Adipose tissue (tissue), 3 donors: ENCODE measurements at regions not wholly inside any gene's neighbourhood (a gene's known extent, or its start where the extent isn't known, plus 50 kb on each side); places are given as distances from the start of the nearest gene placed in this dataset.

Source experiments
- H3K27ac ChIP-seq: one replicate; pipeline ENCODE4 v1.5.1; 2013; ENCODE audit warnings: low read depth, low read length
- WGBS, 3 donors: extraction: QIAGEN DNeasy Blood & Tissue Kit; methylation state at CpG; one replicate each; pipeline ENCODE4 v1.1.7; 2013; 5-methylcytosine and 5-hydroxymethylcytosine counted together
- donor health status: healthy with polysubstance abuse.
- donor health status: Bipolar disorder and iron deficiency.
- donor health status: healthy.

GRCh38 chr1:208634346-208635140 lies 390.4 kb upstream of the PLXNA2 start:
- H3K27ac ChIP-seq, result no peak overlapping the region
- 77 to 78% (median 78%) methylated on average over 5 of the region's 5 CpGs for WGBS, 3 donors

DNA sequence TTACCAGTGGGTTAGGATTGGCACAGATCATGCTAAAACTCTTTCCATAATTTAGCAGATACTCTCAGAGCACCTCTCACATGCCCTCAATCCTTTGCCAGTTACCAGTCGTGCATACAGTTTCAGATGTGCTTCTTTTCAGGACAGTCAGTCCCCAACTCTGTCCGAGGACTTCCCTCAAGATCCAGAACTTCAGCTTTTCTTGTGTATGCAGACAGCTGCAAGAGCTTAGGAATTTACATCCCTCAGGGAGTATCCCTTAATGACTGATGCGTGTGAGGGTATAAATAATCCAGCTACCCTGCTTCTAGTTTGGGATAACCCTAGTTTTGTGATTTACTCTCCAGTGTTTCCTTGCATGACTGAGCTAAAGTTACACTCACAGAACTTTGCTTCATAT lies 393.0 kb upstream of the PLXNA2 start:
- no peak overlapping the region for H3K27ac ChIP-seq

DNA sequence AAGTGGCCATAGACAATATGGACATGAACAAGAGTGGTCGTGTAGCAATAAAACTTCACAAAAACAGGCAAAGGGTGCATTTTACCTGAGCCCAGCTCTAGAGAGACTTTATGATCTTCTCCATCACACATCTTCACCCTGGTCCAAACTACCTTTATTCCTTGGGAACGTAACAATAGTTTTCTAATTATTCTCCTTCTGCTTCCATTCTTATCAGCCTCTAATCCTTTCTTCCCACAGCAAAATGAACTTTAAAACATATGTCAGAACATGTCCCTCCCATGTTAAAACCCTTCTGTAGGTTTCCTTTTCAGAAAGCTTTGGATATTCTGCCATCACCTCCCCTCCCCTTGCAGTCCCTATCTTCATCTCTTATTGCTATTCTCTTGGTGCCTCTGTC lies 395.2 kb upstream of the PLXNA2 start:
- WGBS, 3 donors, result 83 to 95% (median 89%) methylated on average over 2 of the region's 2 CpGs
- no peak overlapping the region for H3K27ac ChIP-seq

More for the DNA sequence above, 393.0 kb upstream of the PLXNA2 start:
- WGBS, 3 donors, result 45 to 62% (median 60%) methylated on average over 3 of the region's 3 CpGs

GRCh38 chr1:208640295-208640694 lies 396.1 kb upstream of the PLXNA2 start:
- no peak overlapping the region for H3K27ac ChIP-seq
- 63 to 94% (median 85%) methylated on average over 5 of the region's 5 CpGs for WGBS, 3 donors

DNA sequence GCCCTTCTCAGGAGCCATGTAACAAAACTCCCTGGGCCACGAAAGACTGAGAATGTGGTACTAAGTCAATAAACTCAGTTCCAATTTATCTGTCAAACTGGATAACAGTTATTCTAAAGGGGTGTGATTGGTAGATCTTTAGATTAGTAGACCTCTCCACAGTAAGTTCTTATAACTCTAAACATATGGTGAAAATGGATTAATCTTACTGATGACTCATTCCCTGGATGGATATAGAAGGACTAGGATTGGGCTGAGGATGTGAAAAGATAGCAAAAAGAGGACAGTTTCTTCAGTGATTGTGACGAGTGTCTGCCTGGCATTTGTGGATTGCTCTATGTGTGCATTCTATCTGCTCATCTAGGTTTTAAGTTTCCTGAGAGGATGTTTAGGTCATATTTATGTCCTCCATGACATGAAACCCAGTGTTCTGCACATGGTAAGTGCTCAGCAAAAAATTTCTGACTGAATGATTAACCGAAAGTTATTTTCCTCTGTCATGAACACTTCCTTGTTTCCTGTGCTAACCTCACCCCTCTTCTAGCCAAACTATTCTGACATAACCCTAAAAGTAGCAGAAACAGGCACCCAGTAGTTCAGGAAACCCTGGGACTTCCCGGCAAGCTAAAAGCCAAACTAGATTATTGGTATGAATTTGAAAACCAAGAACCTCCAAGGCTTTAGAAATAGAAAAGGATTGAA lies 397.5 kb upstream of the PLXNA2 start:
- 73 to 84% (median 81%) methylated on average over 4 of the region's 4 CpGs for WGBS, 3 donors
- no peak overlapping the region for H3K27ac ChIP-seq

DNA sequence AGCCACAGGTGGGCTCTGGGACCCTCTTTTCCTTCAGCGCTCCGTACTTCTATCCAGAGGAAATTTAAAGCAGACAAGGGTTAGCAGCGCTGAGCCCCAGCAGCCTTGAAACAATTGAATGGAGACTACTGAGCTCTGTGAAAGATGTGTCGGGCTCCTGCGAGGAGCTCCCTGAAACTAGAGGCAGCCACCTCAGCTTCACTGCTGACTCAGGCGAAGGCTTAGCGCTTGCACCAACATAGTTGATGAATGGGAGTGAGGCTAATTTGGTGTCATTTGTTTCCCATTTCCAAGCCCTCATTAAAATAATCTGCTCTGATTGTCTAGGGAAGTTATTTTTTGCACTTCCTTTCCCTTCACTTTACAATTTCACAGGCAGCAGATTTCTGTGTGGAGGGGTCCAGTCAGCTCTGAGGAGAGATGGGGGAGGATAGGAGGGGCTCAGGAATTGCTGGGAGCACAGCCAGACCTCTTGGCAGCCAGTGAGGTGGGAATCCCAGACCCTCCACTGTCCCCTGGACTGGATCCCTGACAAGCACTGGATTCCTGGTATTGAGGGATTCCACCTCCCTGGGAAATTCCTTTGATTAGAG lies 398.9 kb upstream of the PLXNA2 start:
- 58 to 70% (median 60%) methylated on average over 7 of the region's 7 CpGs for WGBS, 3 donors

GRCh38 chr1:208644401-208645160 lies 400.4 kb upstream of the PLXNA2 start:
- H3K27ac ChIP-seq, result no peak overlapping the region
- WGBS, 3 donors, result 38 to 78% (median 57%) methylated on average over 2 of the region's 2 CpGs

More for the DNA sequence above, 398.9 kb upstream of the PLXNA2 start:
- no peak overlapping the region for H3K27ac ChIP-seq

GRCh38 chr1:208646431-208646830 lies 402.2 kb upstream of the PLXNA2 start:
- no peak overlapping the region for H3K27ac ChIP-seq
- WGBS, 3 donors, result 80 to 95% (median 86%) methylated on average over 2 of the region's 2 CpGs

- H3K27ac ChIP-seq, result no peak overlapping the region
- 56 to 75% (median 73%) methylated on average over 3 of the region's 3 CpGs for WGBS, 3 donors
Observed at GRCh38 chr1:208648146-208648545, 404.0 kb upstream of the PLXNA2 start.

DNA sequence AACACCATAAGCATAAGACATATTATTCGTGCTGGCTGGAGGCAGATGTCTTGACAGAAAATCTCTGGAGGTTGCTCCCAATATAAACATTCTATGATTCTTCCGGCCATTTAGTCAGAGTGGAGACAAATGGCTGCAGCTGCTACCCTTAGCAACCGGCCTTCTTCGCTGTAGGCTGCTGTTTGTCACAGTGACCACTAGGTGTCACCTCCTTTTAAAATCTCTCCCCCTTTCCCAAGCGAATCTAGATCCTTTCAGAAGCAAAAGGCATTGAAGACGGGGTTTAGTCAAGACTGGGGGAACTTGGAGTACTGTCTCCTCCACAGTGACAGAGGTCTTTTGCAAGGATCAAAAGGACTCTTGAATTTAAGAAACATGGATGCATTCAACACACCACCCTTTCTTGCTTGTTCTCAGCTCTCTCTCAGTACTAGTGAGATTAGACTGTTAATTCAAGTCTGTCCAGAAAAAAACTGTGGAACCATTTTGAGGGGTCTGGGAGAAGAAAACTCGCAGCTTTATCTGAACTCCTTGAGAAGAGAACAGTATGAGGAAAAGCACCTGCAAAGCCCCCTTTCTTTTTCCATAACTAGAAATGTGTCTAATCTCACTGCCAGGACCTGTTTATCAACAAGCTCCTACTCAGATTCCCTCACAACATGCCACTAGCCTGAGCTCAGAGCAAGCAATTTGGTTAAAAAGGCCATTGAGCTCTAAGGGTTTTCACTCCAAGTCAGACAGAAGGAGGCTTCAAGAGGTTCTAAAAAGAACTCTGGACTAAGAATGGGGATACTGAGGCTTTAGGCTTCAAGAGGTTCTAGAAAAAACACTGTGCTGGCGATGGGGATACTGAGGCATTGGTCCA lies 408.3 kb upstream of the PLXNA2 start:
- no peak overlapping the region for H3K27ac ChIP-seq
- WGBS, 3 donors, result 16 to 18% (median 18%) methylated on average over 8 of the region's 8 CpGs

DNA sequence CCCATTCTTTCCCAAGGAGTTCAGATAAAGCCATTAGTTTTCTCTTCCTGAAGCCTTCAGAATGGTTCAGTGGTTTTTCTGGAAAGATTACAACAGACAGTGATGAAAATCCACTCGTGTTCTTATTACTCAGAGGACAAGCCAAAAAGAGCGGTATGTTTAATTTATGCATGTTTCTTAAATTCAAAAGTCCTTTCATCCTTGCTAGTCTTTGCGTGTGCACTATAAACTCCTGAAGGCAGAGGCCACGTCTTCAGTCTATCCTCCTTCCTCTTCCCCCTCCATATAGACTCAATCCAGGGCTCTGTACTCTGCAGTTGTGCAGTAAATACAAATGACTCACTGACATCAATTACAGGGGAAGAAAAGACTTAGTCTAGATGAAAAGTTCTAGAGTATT lies 409.2 kb upstream of the PLXNA2 start:
- WGBS, 3 donors, result 66 to 68% (median 66%) methylated on average over 4 of the region's 4 CpGs
- no peak overlapping the region for H3K27ac ChIP-seq

GRCh38 chr1:208654241-208654640 lies 410.1 kb upstream of the PLXNA2 start:
- WGBS, 3 donors, result 45 to 70% (median 61%) methylated on average over 3 of the region's 3 CpGs
- no peak overlapping the region for H3K27ac ChIP-seq

DNA sequence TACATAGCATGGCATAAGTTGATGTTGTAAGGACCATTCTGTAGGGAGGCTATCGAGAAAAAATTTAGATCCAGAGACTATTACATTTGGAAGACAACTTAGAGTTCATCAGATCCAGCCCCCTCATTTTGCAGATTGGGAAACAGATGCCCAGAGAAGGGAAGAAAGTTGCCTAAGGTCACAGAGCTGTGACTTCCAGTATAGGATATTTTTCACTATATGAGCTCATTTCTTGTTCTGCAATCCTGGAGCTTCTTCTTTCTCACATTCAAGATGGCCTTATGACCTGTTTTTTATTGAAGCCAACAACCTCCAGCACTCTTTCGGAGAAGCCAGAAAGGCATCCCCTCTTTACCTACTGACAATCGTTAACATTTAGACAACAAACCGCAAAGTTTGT lies 421.8 kb upstream of the PLXNA2 start:
- no peak overlapping the region for H3K27ac ChIP-seq
- 55 to 91% (median 85%) methylated on average over 4 of the region's 4 CpGs for WGBS, 3 donors

DNA sequence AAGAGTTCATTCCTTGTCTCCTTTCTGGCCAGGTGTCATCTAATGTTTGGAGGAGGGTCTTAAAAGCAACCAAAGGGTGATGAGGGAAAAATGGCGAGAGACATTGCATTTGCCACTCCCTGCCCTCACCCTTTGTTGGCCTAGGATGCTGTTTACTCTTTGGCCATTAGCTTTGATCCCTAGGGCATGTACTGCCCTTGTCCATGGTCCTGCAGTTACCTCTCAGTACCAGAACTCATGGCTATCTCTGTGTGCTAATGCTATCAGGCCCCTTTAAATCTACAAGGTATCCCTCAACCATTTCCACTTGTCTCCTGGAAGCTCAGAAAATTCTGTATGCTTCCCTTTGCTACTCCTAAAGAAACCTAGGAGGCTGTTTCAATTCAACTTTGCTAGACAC lies 424.8 kb upstream of the PLXNA2 start:
- WGBS, 3 donors, result 18 to 61% (median 56%) methylated on average over 1 of the region's 1 CpG
- no peak overlapping the region for H3K27ac ChIP-seq

DNA sequence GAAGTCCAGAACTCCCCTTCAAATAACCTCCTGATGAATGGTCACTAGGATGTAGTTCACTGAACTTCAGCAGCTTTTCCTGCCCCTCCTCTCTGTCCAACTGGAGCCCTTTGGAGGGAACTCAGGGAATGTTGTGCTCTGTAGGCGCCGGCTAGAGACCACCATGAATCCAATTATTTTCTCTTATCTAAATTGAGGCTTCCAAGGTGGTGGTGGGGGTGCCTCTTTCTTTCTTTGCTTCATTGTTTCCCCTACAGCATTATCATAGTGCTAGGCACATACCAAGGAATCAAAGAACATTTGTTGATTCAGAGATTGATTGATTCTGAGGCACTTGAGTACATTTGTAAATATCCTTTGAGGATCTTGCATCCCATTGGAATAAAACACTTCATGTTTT lies 426.6 kb upstream of the PLXNA2 start:
- WGBS, 3 donors, result 41 to 74% (median 73%) methylated on average over 2 of the region's 2 CpGs
- no peak overlapping the region for H3K27ac ChIP-seq

- WGBS, 3 donors, result 39 to 50% (median 43%) methylated on average over 4 of the region's 4 CpGs
- no peak overlapping the region for H3K27ac ChIP-seq
Observed at GRCh38 chr1:208681878-208682663, 437.9 kb upstream of the PLXNA2 start.

- no peak overlapping the region for H3K27ac ChIP-seq
- WGBS, 3 donors, result 4 to 59% (median 14%) methylated on average over 2 of the region's 2 CpGs
Observed at GRCh38 chr1:208682664-208683013, 438.5 kb upstream of the PLXNA2 start.
